ENCODE measurements at regions not wholly inside any gene's neighbourhood (a gene's known extent, or its start where the extent isn't known, plus 50 kb on each side); places are given as distances from the start of the nearest gene placed in this dataset.

GRCh38 chr12:13870255-13870654 lies 111.1 kb downstream of the GRIN2B start:
- peaks cover 3% of the 10 kb centered on the region for H3K27me3 ChIP-seq
- H3K27ac ChIP-seq, result no peak overlapping the region
- WGBS, result 82% methylated on average over 2 of the region's 2 CpGs
- H3K36me3 ChIP-seq, result no peaks in the 10 kb centered on the region
- H3K9me3 ChIP-seq, result no peaks in the 10 kb centered on the region
- TF ChIP-seq EP300 (IDR thresholded peaks at IDR 0.05) (no peak), POLR2A (IDR thresholded peaks at IDR 0.05) (no peak), CTCF (IDR thresholded peaks at IDR 0.05) (no peak), POLR2AphosphoS5 (IDR thresholded peaks at IDR 0.05) (no peak)
- H3K4me3 ChIP-seq, result no peak overlapping the region
- H3K4me1 ChIP-seq, result no peaks in the 10 kb centered on the region
- DNase-seq (ENCODE audit: low spot score in 2 of 2), result no peak

- Histone ChIP-seq H3K4me3 (no peak overlapping the region), H3K36me3 (no peaks in the 10 kb centered on the region), H3K27ac (no peak overlapping the region), H3K27me3 (peaks cover 7% of the 10 kb centered on the region), H3K9me3 (no peaks in the 10 kb centered on the region), H3K4me1 (no peaks in the 10 kb centered on the region)
- TF ChIP-seq POLR2A (IDR thresholded peaks at IDR 0.05), result no peak
- TF ChIP-seq EP300 (IDR thresholded peaks at IDR 0.05), result no peak
- peak in 1 of 2 donors; percentile 88 for TF ChIP-seq CTCF (IDR thresholded peaks at IDR 0.05)
- no peak for TF ChIP-seq POLR2AphosphoS5 (IDR thresholded peaks at IDR 0.05)
- DNase-seq (ENCODE audit: low spot score in 2 of 2), result peak; percentile 68 to 80
- WGBS, result 11% methylated on average over 9 of the region's 9 CpGs
Observed at GRCh38 chr12:13864081-13864673, 117.2 kb downstream of the GRIN2B start.

- H3K9me3 ChIP-seq, result no peaks in the 10 kb centered on the region
- H3K27ac ChIP-seq, result no peak overlapping the region
- no peak for DNase-seq (ENCODE audit: low spot score in 2 of 2)
- no peaks in the 10 kb centered on the region for H3K36me3 ChIP-seq
- WGBS, result 68% methylated on average over 5 of the region's 5 CpGs
- H3K4me1 ChIP-seq, result no peaks in the 10 kb centered on the region
- no peaks in the 10 kb centered on the region for H3K27me3 ChIP-seq
- H3K4me3 ChIP-seq, result no peak overlapping the region
- TF ChIP-seq CTCF (IDR thresholded peaks at IDR 0.05), result no peak
- TF ChIP-seq POLR2AphosphoS5 (IDR thresholded peaks at IDR 0.05), result no peak
- no peak for TF ChIP-seq EP300 (IDR thresholded peaks at IDR 0.05)
- no peak for TF ChIP-seq POLR2A (IDR thresholded peaks at IDR 0.05)
Observed at GRCh38 chr12:13857750-13858149, 123.7 kb downstream of the GRIN2B start.

- Histone ChIP-seq H3K9me3 (no peaks in the 10 kb centered on the region), H3K4me3 (no peak overlapping the region), H3K36me3 (no peaks in the 10 kb centered on the region), H3K27ac (no peak overlapping the region), H3K4me1 (no peaks in the 10 kb centered on the region), H3K27me3 (no peaks in the 10 kb centered on the region)
- TF ChIP-seq POLR2AphosphoS5 (IDR thresholded peaks at IDR 0.05), result no peak
- WGBS, result 95% methylated on average over 3 of the region's 3 CpGs
- DNase-seq (ENCODE audit: low spot score in 2 of 2), result no peak
Observed at GRCh38 chr12:13853471-13853870, 127.9 kb downstream of the GRIN2B start.

- no peak for DNase-seq (ENCODE audit: low spot score in 2 of 2)
- Histone ChIP-seq H3K36me3 (no peaks in the 10 kb centered on the region), H3K4me3 (no peak overlapping the region), H3K9me3 (no peaks in the 10 kb centered on the region), H3K27me3 (no peaks in the 10 kb centered on the region), H3K4me1 (no peaks in the 10 kb centered on the region), H3K27ac (no peak overlapping the region)
- WGBS, result 27% methylated on average over 3 of the region's 3 CpGs
- TF ChIP-seq POLR2A (IDR thresholded peaks at IDR 0.05), result no peak
- no peak for TF ChIP-seq CTCF (IDR thresholded peaks at IDR 0.05)
- no peak for TF ChIP-seq EP300 (IDR thresholded peaks at IDR 0.05)
- no peak for TF ChIP-seq POLR2AphosphoS5 (IDR thresholded peaks at IDR 0.05)
Observed at GRCh38 chr12:13851828-13852227, 129.6 kb downstream of the GRIN2B start.

GRCh38 chr12:13849456-13849855 lies 131.9 kb downstream of the GRIN2B start:
- H3K4me1 ChIP-seq, result no peaks in the 10 kb centered on the region
- TF ChIP-seq POLR2A (IDR thresholded peaks at IDR 0.05), result no peak
- no peak for TF ChIP-seq CTCF (IDR thresholded peaks at IDR 0.05)
- no peak for TF ChIP-seq EP300 (IDR thresholded peaks at IDR 0.05)
- H3K27me3 ChIP-seq, result no peaks in the 10 kb centered on the region
- H3K9me3 ChIP-seq, result no peaks in the 10 kb centered on the region
- no peak overlapping the region for H3K4me3 ChIP-seq
- no peaks in the 10 kb centered on the region for H3K36me3 ChIP-seq
- no peak for DNase-seq (ENCODE audit: low spot score in 2 of 2)
- H3K27ac ChIP-seq, result no peak overlapping the region
- WGBS, result 50% methylated on average over 3 of the region's 3 CpGs
